NCI-H2196 (cell line): ENCODE measurements at regions not wholly inside any gene's neighbourhood (a gene's known extent, or its start where the extent isn't known, plus 50 kb on each side); places are given as distances from the start of the nearest gene placed in this dataset.

Experiments used
- DNase-seq: peaks from one replicate; lab custom pipeline; 2025; ENCODE audit not compliant: unreplicated experiment; lab: John Stamatoyannopoulos, UW

DNA sequence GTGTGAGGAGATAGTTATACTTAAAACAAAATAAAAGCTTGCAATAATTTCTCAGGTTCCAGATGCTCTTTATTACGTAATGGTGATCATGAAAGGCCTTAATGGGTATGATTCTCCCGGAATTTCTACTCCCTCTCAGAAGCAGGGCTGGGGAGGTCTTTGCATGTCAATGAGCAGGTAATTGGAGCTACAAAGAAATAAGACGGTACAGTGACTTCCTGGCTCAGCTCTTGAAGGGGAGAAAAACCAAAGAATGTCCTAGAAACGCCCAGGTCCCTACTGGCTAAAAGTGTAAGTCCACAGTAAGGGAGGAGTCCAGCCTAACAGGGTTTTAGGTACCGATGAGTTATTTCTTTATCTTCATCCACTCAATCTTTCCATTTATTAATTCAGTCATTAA is 390.9 kb downstream of the TMEM114 start:
- no peak for DNase-seq

DNA sequence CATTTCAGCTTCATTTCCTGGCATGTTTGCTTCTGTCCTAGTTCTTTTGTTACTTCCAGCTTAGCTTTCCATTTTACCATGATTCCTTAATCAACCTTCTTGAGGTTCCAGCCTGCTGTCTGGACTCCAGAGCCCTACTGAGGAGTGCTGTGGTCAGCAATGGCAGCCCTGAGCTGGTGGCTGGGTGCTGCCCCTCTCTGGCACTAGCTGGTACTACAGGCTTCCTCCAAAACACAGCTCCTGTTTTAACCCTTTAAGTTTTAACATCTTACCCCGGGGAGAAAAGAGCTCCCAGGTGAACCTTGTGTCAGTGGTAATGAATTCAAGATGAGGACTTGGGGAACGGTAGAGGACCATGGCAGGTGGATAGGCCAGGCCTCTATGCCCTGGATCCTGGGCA is 395.5 kb downstream of the TMEM114 start:
- no peak for DNase-seq

DNA sequence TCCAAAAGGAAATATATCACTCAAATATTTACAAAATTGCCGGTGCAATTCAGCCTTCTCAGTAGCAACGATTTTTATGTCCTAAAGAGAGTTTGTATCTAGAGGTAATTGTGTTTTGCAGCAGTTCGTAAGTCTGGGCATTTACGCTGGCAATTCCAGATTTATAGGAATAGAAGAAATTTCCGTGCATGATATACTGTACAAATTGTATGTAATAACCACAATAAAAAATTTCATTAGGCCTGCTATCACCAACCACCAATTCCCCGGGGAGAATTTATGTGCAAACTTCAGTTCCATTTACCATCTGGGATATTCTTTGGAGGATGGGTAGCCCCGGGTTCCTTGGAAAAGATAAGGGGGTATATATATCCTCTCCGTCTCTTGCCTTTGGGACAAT is 401.5 kb downstream of the TMEM114 start:
- DNase-seq: no peak

DNA sequence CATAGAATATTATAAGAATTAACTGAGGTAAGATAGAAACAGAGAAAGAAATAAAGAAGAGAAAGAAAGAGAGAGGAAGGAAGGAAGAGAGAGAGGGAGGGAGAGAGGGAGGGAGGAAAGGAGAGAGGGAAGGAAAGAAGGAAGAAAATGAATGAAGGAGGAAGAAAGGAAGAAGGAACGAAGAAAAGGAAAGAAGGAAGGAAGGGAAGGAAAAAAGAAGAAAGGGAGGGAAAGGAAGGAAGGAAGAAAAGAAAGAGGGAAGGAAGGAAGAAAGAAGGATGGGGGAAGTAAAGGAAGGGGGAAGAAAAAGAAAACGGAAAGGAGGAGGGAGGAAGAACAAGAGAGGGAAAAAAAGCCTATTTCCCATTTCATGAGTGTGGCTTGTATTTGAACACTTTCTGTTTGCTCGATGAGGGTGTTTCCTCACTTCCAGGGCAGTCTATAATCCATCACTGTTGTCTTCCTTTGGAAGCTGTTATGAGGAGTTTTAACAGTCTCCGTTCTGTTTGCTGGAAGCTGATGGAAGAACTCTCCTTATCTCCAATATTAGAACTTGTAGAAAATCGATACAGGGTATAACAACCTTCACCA is 402.4 kb downstream of the TMEM114 start:
- DNase-seq: no peak

DNA sequence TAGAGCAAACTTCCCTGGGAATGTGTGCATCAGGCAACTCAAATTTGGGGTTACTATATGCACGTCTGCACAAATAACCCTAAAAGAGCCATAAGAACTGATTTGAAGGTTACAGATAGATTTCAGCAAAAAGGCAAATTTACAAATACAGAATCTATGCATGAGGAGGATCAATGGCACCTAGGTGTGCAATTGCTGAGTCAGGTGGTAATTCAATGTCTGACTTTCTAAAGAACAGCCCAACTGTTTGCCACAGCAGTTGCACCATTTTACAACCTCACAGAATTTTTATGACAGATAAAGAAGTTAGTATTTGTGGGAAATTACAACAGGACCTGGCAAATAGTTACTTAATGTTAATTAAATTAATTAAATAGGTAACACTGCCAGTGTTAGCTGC is 405.5 kb downstream of the TMEM114 start:
- no peak for DNase-seq

DNA sequence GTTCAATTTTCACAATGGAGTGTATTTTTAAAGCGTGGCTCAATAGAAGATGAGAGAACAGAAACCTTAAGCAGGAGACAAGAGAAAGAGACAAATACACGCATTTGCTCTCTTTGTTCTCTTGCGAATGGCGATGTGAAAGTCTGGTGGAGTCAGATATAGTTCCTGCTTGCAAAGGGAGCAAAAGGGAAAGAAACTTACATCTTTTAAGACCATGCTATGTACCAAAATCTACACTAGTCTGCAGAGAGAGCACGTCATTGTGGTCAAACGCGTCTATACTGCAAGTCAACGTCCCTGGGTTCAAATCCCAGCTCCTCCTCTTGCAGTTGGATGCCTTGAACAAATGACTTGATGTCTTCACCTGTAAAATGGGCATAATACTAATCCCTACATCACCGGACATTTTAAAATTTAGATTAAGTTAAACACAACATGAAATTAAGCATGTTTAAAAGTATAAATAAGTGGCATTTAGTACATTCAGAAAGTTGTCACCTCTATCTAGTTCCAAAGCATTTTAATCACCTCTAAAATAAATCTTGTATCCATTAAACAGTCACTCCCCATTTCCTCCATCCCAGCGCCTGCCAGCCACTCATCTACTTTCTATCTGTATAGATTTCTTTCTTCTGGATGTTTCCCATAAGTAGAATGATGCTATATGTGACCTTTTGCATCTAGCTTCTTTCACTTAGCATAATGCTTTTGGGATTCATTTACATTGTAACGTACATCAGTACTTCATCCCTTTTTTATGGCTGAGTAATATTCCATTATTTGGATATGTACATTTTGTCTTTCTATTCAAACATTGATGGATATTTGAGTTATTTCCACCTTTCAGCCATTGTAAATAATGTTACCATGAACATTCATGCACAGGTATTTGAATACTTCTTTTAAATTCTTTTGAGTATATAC is 406.9 kb downstream of the TMEM114 start:
- no peak for DNase-seq

DNA sequence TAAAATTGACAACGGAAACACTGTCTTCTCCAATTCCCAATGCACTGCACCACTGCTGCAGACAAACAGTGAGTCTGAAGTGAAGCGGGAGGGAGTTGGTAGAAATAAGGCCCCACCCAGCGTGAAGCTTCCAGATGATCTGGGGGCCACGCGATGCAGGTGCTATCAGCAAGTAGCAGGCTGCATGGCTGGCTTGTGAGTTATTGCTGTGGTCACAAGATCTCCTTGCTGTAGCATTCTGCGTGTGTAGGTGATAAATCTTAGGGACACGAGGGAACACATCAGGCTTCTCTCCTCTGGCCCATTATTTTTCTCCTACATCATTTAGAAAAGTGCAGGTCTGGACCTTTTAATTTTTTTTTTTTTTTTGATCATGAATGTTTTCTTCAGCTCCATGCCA is 407.6 kb downstream of the TMEM114 start:
- DNase-seq: no peak

DNA sequence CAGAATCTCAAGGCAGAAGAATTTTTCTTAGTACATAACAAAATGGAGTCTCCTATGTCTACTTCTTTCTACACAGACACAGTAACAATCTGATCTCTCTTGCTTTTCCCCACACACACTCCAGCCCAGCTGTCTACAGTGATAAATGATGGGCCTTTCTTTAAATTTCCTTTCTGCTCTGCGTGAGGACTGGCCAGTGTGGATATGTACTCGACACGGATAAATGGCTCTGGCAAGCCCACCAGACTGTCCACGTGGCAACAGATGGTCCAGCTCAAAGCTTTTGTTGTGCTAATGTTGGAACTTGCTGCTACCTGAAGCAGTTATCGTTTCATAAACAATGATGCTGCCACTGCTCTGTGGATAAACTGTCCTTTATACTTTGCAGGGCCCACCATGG is 410.7 kb downstream of the TMEM114 start:
- no peak for DNase-seq

DNA sequence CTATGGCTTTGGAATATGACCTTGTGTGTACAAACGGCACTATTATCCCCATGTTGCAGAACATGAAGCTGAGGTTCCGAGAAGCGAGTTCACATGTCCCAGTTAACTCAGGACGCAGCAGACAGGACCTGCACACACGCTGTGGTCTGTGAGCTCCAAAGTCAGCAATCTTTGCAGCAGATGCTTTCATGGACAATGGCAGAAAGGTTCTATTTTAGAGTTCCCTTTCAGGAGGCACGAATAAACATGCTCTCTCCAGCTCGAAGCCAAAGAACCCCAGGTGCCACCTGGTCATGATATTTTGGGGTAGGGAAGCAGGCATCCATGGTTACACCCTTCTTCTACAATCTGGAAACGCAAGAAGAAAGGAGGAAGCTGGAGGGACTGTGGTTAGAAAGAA is 412.0 kb downstream of the TMEM114 start:
- DNase-seq: no peak

DNA sequence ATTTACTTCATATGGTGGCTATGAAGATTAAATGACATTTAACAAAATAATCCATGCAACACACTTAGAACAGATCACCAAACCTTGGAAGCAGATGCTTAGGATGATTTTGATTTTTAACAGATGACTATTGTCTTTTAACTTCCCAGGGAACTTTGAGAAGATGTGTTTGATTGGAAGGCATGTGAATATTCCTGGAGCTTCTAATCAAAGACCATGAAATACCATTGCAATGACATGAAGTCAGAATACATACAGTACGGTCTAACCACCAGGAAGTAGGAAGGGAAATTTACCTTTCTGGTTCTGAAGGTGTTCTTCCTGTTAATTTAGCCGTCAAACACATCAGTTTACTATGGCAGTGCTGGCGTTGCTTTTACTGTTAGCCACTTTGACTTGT is 414.9 kb downstream of the TMEM114 start:
- no peak for DNase-seq

DNA sequence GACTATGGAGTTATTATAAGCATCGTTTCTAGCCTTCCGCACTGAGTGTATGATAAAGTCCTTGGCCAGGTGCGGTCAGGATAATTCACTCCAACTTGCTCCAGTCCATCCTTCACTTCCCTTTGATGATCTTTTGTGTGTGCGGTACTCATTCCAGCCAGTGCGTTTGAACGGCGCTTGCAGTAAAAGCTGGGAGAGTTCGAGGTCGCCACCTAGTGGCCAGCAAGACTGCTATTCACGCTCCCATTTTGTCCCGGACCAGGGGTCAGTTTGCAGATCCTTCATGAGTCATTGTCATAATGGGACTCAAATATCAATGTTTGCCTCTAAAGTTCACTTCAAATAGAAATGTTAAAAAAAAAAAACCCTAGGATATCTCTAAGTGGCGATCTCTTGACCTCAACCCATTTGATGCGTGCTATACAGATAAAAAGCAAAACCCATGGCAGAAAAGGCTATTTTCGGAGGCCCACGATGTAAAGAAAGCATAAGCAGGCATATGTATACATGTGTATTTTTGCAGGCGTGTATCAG is 417.1 kb downstream of the TMEM114 start:
- peak; percentile 72 for DNase-seq

DNA sequence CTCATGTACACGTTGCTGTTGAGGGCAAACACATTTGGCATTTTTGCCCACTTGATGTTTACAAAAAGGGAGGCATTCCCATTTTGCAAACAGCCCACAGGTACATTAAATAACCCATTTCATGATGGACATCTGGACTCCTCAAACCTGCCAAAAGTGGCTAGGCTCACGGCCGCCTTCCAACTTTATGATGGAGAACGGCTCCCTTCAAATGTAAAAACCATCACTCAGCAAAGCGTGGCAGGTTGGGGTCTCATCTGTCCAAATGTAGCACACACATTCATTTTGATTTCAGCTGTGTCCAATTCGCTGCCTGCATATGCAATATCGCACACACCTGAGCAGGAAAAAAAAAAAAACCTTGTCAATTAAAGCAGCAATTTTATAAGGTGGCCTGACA is 417.8 kb downstream of the TMEM114 start:
- no peak for DNase-seq

DNA sequence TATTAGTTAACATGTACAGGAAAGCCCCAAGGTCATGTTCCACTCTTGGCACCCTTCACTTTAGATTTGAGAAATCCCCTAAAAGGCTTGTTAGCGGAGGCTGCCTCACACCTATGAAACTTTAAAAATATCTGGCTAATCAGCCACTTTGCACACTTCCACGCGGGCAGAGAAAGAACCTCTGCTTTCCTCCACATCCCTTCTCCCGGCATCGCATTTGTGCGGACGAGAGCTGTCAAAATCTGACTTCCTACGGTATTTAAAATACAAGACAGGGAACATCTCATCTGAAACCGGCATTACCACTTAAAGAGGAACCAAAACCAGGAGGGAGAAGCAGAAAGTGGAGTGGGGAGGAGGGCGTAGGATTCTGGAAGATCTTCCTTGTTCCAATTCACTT is 422.3 kb downstream of the TMEM114 start:
- DNase-seq: no peak

DNA sequence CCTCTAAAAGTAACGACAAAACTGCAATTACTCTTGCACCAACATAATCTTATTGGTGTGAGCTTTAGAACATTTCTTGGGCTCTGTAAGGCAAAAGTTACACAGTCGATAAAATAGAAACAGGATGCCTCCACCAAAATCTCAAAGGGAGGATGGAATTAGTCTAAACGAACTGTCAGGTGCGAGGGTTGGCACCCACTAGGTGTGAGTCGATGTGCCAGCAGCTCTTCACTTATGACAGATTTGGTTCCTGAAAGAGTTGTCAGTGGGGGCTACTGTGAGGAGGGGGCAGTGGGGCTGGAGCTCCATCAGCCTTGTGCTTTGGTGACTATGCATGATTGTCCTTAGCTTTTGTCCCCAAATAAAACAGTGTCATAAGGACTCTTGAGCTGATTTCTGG is 422.9 kb downstream of the TMEM114 start:
- no peak for DNase-seq

DNA sequence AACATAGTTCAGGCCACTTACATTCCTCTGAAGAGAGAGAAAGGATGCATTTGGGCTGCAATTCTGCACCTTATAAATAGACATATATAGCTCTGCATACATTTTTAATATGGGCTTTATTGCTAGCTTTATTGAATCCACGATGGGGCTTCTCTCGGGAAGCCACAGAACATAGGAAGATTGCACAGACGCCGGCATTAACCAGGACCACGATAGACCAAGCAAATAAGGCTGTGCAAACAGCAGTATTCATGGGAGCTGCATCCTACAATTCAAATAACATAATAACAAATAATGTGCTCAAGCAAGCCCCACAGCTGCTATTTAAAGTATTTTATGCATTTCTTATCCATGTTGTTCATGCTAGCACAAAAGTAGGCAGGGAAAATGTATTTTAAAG is 432.3 kb downstream of the TMEM114 start:
- no peak for DNase-seq

DNA sequence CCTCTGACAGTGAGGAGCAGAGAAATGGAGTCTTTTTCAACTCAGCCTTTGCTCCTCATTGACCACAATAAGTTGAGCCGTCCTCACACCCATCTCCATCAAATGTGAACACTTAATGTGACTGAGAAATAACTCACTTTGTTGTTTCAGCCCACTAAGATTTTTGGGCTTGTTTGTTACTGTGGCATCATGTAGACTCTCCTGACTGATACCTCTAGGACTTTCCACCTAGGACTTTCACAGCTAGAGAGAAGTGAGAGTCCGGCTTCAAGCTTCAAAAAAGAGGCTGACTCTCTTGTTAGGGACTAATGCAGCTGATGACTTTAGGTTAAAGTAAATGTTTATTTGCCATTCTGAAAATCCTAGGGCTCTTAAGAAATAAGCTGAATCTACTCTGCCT is 435.0 kb downstream of the TMEM114 start:
- no peak for DNase-seq

DNA sequence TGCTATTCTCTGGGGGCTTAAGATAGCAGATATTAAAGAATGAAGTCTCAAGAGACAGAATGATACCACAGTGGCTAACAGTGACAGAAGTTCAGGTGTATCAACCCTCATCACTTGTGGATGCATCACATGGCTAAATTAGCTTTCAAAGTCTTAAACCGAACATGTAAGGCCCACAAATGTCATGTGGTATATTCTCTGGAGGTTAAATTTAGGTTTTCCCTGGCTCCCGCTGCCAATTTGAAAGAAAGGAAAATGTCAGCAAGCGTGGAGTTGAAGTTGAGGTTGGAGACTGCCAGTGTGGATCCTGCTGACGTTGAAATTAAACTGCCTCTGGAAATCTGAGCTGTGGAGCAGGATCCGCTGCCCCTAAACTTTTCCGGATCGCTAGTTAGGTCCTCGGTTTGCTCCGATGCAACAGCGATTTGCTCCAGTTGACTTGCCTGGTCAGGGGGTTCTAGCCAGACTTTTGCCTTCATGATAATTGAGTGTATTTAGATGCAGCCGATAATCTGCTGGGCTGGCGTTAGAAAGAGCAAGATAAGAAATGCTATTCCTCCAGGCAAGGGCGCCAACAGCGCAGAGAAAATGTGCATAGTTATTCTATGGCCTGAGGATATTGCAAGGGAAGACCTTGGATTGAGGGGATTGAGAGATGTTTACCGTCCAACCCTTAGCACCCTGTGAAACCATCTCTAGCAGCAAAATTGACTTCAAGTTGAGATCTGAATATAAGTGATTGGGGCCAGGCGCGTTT is 443.9 kb downstream of the TMEM114 start:
- no peak for DNase-seq

DNA sequence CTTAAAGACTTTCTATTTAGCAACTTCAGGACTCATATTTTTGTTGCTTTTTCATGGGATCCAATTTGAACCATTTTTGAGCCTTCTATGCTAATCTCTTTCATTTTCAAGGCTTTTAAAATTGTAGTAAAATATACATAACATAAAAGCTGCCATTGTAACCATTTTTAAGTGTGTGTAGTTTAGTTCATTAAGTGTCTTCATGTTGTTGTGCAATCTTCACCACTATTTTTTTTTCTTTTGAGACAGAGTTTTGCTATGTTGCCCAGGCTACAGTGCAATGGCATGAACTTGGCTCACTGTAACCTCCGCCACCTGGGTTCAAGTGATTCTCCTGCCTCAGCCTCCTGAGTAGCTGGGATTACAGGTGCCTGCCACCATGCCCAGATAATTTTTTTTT is 451.6 kb downstream of the TMEM114 start:
- no peak for DNase-seq

DNA sequence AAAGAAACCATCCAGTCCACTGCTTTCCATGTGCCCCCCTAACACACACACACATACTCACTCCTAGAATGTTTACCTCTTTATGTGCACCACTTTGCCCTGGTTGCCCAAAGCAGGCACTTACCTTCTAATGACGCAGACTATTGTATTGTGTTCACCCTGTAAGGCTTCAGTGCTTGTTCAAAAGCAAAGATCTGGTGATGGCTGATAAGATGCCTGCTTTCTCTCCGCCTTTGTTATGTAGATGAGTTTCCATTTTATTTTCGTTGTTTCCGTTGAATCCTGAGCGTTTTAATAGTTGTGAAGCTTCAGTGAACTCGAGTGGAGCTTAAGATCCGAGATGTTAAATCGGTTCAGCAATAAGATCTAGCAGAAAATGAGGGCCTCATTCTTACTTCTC is 452.7 kb downstream of the TMEM114 start:
- no peak for DNase-seq

DNA sequence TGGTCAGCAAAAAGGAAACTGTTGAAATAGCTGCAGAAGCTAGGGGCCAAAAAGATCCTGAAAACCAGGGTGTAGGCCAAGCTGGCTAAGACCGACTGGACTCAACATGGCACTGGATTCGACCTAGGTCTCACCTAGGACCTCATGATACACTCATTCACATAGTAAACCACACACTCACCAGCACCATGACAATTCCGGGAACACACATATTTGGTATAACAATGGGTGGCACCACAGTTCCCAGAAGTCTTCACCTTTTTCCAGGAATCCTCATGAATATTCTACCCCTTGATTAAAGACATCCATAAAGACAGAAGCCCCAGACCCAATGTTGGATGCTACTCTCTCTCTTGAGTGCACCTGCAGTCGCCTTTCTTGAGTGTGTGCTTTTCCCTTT is 460.1 kb downstream of the TMEM114 start:
- DNase-seq: no peak

DNA sequence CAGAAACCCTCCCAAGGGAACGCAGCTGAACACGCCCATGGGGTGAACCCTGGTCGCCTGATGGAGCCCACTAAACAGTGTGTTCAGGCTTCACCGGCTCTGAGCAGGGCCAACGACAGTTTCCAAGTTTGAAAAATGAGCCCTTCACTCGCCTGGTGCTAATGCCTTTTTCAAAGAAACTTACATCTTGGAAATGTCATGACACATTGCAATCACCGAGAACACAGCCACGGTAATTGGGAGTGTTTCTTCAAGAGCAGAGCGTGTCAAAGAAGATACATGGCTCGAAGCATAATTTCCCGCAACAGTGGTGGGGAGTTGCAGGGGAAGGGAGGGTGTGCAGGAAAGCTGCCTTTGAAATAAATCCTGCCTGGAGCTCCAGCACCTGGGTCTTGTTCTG is 463.2 kb downstream of the TMEM114 start:
- DNase-seq: no peak

DNA sequence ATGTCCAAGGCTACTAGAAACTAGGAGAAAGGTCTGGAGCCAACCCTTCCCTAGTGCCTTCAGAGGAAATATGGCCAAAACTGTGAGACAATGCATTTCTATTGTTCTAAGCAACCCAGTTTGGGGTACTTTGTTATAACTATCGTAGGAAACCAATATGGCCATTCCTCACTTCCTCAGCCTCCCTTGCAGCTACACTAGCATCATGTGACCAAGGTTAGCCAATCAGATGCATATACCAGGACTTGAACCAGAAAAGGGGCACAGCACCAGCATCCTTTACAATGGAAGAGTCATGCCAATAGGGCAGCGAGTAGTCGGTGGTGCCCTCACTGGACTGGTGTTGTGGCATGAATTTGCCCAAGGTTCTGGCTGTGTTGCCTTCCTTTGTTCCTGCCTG is 464.0 kb downstream of the TMEM114 start:
- DNase-seq: no peak
